H1 (cell line): ENCODE measurements at regions not wholly inside any gene's neighbourhood (a gene's known extent, or its start where the extent isn't known, plus 50 kb on each side); places are given as distances from the start of the nearest gene placed in this dataset.

ENCODE experiments used
- BCL11A ChIP-seq, 2 experiments: IDR thresholded peaks; one replicate each; pipeline ENCODE4 v1.6.1; 2011; ENCODE audit warnings: low read depth in 2 of 2, low read length in 2 of 2, mild to moderate bottlenecking in 2 of 2
- E2F6 ChIP-seq: IDR thresholded peaks from 2 replicates; pipeline ENCODE4 v1.6.1; 2012; ENCODE audit warnings: inconsistent platforms
- EZH2 ChIP-seq: fragments of 200-600 bp; sonication (generic); IDR thresholded peaks from 2 replicates; pipeline ENCODE4 v1.7.1; 2012; ENCODE audit warnings: low read depth, mild to moderate bottlenecking, moderate library complexity, low read length, inconsistent platforms; ENCODE audit not compliant: severe bottlenecking
- GABPA ChIP-seq: IDR thresholded peaks from 2 replicates; pipeline ENCODE4 v1.6.1; 2011; ENCODE audit warnings: mild to moderate bottlenecking, low read length, moderate library complexity, borderline replicate concordance; ENCODE audit not compliant: insufficient read depth
- KDM1A ChIP-seq: fragments of 200-600, 300-600 bp; sonication (generic); IDR thresholded peaks from 2 replicates; pipeline ENCODE4 v1.7.1; 2016; ENCODE audit warnings: mild to moderate bottlenecking, low read length, borderline replicate concordance
- RXRA ChIP-seq: IDR thresholded peaks from 2 replicates; pipeline ENCODE4 v1.6.1; 2011; ENCODE audit warnings: low read depth, mild to moderate bottlenecking, low read length, moderate library complexity; ENCODE audit not compliant: insufficient read depth
- SAP30 ChIP-seq: fragments of 300-600 bp; sonication (generic); IDR thresholded peaks from 2 replicates; pipeline ENCODE4 v1.7.1; 2012; ENCODE audit warnings: low read length, moderate library complexity, mild to moderate bottlenecking, inconsistent platforms; ENCODE audit not compliant: insufficient read depth, insufficient replicate concordance
- TF ChIP-seq, protein P1 (sequence below): fragments of 300-600 bp; sonication (generic); IDR thresholded peaks from 2 replicates; pipeline ENCODE4 v1.7.1; 2012; ENCODE audit warnings: low read length, moderate library complexity, mild to moderate bottlenecking, inconsistent platforms; ENCODE audit not compliant: insufficient replicate concordance

GRCh38 chr20:43334080-43334479 is 123.6 kb upstream of the SRSF6 start (continued):
- TF ChIP-seq, protein P1, sequence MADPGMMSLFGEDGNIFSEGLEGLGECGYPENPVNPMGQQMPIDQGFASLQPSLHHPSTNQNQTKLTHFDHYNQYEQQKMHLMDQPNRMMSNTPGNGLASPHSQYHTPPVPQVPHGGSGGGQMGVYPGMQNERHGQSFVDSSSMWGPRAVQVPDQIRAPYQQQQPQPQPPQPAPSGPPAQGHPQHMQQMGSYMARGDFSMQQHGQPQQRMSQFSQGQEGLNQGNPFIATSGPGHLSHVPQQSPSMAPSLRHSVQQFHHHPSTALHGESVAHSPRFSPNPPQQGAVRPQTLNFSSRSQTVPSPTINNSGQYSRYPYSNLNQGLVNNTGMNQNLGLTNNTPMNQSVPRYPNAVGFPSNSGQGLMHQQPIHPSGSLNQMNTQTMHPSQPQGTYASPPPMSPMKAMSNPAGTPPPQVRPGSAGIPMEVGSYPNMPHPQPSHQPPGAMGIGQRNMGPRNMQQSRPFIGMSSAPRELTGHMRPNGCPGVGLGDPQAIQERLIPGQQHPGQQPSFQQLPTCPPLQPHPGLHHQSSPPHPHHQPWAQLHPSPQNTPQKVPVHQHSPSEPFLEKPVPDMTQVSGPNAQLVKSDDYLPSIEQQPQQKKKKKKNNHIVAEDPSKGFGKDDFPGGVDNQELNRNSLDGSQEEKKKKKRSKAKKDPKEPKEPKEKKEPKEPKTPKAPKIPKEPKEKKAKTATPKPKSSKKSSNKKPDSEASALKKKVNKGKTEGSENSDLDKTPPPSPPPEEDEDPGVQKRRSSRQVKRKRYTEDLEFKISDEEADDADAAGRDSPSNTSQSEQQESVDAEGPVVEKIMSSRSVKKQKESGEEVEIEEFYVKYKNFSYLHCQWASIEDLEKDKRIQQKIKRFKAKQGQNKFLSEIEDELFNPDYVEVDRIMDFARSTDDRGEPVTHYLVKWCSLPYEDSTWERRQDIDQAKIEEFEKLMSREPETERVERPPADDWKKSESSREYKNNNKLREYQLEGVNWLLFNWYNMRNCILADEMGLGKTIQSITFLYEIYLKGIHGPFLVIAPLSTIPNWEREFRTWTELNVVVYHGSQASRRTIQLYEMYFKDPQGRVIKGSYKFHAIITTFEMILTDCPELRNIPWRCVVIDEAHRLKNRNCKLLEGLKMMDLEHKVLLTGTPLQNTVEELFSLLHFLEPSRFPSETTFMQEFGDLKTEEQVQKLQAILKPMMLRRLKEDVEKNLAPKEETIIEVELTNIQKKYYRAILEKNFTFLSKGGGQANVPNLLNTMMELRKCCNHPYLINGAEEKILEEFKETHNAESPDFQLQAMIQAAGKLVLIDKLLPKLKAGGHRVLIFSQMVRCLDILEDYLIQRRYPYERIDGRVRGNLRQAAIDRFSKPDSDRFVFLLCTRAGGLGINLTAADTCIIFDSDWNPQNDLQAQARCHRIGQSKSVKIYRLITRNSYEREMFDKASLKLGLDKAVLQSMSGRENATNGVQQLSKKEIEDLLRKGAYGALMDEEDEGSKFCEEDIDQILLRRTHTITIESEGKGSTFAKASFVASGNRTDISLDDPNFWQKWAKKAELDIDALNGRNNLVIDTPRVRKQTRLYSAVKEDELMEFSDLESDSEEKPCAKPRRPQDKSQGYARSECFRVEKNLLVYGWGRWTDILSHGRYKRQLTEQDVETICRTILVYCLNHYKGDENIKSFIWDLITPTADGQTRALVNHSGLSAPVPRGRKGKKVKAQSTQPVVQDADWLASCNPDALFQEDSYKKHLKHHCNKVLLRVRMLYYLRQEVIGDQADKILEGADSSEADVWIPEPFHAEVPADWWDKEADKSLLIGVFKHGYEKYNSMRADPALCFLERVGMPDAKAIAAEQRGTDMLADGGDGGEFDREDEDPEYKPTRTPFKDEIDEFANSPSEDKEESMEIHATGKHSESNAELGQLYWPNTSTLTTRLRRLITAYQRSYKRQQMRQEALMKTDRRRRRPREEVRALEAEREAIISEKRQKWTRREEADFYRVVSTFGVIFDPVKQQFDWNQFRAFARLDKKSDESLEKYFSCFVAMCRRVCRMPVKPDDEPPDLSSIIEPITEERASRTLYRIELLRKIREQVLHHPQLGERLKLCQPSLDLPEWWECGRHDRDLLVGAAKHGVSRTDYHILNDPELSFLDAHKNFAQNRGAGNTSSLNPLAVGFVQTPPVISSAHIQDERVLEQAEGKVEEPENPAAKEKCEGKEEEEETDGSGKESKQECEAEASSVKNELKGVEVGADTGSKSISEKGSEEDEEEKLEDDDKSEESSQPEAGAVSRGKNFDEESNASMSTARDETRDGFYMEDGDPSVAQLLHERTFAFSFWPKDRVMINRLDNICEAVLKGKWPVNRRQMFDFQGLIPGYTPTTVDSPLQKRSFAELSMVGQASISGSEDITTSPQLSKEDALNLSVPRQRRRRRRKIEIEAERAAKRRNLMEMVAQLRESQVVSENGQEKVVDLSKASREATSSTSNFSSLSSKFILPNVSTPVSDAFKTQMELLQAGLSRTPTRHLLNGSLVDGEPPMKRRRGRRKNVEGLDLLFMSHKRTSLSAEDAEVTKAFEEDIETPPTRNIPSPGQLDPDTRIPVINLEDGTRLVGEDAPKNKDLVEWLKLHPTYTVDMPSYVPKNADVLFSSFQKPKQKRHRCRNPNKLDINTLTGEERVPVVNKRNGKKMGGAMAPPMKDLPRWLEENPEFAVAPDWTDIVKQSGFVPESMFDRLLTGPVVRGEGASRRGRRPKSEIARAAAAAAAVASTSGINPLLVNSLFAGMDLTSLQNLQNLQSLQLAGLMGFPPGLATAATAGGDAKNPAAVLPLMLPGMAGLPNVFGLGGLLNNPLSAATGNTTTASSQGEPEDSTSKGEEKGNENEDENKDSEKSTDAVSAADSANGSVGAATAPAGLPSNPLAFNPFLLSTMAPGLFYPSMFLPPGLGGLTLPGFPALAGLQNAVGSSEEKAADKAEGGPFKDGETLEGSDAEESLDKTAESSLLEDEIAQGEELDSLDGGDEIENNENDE: no peak
- no peak for TF ChIP-seq BCL11A (IDR thresholded peaks at IDR 0.05; ENCODE audit: low read depth in 2 of 2, low read length in 2 of 2)
- TF ChIP-seq SAP30: no peak
- TF ChIP-seq RXRA: no peak
- TF ChIP-seq GABPA: no peak
- TF ChIP-seq E2F6: no peak
- no peak for TF ChIP-seq EZH2
- no peak for TF ChIP-seq KDM1A
